NCI-H1436 treated with DMSO at 0.1 percent for 48 hours (cell line): ENCODE measurements at regions not wholly inside any gene's neighbourhood (a gene's known extent, or its start where the extent isn't known, plus 50 kb on each side); places are given as distances from the start of the nearest gene placed in this dataset.
"Not testable (repeated sequence)": the region's sequence is repeated elsewhere in the genome, so short reads cannot be mapped to it uniquely, and the experiment has no call there.

ENCODE experiments used
- DNase-seq: peaks from one replicate; lab custom pipeline; 2025; lab: John Stamatoyannopoulos, UW

DNA sequence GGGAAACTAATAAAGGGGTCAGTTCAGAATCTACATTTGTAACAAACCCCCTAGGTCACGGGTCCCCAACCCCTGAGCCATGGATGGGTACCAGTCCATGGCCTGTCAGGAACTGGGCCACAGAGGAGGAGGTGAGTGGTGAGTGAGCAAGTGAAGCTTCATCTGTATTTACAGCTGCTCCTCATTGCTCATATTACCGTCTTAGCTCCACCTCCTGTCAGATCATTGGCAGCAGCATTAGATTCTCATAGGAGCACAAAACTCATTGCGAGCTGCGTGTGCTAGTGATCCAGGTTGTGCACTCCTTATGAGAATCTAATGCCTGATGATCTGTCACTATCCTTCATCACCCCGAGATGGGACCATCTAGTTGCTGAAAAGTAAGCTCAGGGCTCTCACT is 88.4 kb upstream of the MPP7 start:
- no peak for DNase-seq

DNA sequence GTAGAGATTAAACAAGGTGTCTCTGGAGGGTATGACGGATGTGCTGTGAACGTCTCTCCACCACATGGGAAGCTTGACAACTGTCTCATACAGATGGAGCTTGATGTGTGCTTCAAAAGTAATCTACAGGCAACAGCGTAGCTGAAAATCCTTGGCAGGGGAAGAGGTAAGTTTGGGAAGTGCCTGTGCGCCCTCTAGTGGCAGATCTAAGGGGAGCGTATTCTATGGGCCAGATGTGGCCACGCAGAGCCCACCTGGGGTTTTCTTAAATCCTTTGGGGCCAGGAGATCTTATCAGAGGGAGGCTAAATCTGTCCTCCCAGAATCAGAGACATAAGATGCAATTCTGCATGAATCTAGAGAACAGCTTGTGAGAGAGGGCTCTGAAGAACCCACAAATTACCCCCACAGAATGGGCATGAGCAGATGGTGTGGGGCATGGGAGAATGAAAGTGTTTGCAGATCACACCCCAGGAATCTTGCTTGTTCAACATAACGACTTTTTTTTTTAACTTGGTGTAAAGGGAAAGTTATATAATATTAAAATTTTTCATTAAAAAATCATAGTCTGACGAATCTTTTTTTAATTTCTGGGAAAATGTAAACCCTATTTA is 91.2 kb upstream of the MPP7 start:
- DNase-seq: no peak

DNA sequence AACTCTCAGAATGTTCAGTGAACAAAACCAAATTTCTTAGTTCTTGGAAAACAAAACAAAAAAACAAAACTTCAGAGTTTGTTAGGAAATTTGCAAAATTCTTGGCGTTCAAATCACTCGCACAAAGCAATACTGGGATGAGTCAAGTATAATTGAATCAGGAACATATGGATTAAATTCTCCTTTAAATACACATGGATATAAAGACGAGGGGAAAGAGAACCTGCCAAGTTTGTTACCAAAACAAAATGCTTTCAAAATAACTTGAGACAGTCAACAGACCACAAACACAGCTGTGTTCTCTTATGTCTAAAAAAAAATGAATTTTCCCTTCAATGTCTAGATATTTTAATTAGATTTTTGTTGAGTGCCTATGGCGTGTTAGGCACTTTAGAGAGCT is 93.5 kb upstream of the MPP7 start:
- DNase-seq: no peak

DNA sequence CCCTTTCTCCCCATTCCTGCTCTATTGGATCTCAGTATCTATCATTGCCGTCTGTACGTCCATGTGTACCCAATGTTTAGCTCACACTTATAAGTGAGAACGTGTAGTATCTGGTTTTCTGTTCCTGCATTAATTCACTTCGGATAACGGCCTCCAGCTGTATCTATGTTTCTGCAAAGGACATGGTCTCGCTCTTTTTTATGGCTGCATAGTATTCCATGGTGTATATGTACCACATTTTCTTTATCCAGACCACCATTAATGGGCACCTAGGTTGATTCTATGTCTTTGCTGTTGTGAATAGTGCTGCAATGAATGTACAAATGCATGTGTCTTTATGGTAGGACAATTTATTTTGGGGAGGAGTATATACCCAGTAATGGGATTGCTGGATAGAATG is 94.4 kb upstream of the MPP7 start:
- no peak for DNase-seq

DNA sequence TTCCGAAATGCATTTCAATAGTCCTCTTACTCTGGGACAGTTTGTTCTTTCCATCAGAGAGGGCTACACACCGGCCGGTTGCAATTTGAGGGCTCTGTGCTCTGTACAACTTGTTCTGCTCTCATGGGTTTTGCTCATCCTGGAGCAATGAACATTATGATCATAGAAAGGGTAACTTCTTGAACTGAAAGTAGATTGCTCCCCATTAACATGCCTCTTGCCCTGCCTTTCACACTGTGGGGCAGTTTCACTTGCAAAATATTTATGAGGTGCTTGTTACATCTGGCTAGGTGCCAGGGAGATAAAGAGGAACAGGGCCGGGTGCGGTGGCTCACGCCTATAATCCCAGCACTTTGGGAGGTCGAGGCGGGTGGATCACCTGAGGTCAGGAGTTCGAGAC is 97.3 kb upstream of the MPP7 start:
- no peak for DNase-seq

DNA sequence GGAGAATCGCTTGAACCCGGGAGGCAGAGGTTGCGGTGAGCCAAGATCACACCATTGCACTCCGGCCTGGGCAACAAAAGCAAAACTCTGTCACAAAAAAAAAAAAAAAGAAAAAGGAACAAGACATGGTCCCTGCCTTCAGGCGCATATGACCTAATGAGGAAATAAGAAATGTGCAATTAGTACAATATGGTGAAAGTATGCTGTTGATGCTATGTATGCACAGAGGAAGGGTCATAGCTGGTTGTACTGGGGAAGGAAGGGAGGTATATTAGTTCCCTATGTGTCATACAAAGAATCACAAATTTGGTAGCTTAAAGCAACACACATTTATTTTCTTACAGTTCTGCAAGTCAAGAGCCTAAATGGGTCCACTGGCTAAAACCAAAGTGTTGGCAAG is 97.8 kb upstream of the MPP7 start:
- no peak for DNase-seq

DNA sequence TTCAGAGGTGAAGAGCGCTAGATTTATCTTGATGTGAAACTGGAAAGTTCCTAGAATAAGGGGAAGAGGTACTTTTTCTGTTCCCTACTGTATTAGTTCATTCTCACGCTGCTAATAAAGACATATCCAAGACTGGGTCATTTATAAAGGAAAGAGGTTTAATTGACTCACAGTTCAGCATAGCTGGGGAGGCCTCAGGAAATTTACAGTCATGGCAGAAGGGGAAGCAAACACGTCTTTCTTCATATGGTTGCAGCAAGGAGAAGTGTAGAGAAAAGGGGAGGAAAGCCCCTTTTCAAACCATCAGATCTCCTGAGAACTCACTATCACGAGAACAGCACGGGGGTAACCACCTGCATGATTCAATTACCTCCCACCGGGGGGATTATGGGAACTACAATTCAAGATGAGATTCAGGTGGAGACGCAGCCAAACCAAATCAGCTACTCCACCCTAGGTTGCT is 99.8 kb upstream of the MPP7 start:
- DNase-seq: not testable (repeated sequence)

DNA sequence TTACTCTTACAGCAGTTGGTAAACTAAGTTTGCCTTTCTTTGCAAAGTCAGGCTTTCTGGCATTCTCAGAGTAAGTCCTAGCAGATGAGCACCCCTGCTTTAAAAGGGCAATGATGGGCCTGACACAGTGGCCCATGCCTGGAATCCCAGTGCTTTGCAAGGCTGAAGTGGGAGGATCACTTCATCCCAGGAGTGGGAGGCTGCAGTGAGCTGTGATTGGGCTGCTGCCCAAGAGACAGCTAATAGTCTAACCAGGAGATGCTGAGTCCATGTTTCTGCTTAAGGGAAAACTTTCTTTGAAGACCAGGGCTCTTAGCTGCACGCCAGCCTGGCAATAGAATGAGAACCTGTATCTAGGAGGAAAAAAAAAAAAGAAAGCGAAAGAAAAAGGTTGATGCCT is 100.2 kb upstream of the MPP7 start:
- DNase-seq: no peak

DNA sequence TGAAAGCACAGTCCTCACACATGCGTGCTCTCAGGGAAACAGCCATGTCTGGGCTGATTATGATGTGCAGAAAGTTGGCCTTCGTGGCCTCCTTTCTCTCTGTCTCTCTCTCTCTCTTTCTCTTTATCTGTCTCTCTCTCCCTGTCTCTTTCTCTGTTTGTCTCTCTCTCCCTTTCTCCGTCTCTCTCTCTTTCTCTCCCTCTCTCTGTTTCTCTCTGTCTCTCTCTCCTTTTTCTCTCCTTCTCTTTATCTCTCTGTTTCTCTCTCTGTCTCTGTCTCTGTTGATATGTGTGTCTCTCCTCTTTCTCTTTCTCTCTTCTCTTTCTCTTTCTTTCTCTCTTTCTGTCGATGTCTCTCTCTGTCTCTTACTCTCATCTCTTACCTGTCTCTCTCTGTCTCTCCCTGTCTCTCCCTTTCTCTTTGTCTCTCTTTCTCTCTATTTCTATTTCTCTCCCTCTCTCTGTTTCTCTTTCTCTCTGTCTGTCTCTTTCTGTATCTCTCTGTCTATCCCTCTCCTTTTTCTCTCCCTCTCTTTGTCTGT is 105.4 kb upstream of the MPP7 start:
- DNase-seq: no peak

DNA sequence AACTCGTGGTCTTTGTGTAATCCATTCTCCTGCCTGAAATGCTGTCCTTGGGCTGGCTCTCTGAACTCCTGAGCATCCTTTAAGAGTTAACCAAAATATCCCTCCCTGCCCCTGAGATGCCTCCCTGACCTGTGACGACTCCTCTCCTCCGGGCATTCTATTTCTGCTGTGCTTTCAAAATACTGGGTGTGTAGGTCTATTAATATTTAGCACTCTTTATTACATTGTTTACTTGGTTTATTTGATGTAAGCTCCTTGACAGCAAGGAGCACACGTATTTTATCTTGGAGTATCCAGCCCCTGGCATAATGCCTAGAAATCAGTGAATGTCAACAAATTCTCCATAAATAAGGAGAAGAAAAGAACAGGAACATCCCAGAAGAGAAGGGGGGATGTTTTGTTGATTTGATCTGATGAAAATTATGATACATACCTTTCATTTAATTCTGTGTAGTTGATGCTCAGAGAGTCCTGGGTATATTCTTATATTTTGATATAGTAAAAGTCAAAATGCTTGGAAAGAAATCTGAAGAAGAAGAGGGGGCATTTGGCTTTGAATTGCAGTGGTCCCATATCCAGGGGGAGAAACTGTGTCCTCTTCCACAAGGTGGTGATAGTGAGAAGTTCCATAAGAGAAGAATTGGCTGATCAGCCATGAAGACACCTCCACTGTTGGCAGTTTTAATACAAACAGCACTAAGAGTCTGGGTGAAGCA is 107.7 kb upstream of the MPP7 start:
- no peak for DNase-seq

DNA sequence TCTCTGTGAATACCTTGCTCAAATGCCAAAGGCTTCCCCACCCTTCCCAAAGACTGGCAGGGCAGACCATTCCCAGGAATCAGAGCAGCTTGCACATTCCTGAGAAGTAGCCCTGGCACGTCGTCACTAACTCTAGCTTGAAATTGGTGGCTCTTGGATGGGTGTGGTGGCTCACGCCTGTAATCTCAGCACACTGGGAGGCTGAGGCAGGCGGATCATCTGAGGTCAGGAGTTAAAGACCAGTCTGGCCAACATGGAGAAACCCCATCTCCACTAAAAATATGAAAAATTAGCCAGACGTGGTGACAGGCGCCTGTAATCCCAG is 108.2 kb upstream of the MPP7 start:
- no peak for DNase-seq

DNA sequence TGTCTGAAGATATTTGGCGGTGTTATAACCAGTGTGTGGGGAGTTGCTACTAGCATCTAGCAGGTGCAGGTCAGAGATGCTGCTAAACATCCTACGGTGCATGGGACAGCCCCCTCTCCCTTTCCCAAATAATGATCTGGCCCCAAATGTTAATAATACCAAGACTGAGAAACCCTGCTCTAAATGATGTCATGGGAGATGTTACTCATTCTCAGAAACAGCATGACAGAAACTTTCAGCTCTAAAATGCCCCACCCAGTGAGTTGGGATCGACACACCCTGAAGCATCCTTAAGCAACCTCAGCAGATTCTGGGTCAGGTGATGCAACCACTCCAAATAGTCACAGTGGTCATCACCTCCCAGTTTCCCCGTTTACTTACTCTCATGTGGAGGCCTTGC is 108.8 kb upstream of the MPP7 start:
- no peak for DNase-seq

DNA sequence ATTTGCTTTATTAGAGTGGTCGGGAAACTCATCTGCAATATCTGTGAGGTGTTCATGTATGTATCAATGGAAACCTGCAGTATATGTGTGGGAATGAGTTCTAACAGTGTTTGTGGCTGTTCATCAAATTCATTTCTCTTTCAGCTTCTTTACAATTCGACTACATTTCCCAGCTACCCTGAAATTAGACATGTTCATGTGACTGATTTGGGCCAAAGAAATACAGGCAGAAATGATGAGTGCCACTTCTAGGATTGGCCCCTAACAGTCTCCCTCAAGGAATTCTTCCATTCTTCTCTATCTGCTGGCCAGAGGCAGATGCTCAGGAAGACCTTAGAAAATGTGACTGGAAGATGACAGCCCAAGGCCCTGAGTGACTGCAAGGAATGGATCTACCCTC is 114.8 kb upstream of the WAC start:
- DNase-seq: no peak

DNA sequence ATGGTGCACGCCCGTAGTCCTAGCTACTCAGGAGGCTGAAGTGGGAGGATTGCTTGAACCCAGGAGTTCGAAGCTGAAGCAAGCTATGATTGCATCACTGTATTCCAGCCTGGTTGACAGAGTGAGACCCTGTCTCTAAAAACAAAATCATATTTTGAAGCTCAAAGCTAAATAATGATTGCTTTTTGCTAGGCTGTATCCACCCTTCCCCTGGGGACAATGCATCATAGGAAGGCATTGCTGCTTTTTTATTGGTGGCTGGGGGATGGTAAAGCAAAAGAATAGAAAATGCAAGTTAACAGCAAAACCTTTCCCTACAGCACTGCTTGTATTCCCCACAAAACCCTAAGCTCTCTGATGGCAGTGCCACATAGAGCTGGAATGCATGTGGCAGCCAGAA is 107.5 kb upstream of the WAC start:
- DNase-seq: no peak

DNA sequence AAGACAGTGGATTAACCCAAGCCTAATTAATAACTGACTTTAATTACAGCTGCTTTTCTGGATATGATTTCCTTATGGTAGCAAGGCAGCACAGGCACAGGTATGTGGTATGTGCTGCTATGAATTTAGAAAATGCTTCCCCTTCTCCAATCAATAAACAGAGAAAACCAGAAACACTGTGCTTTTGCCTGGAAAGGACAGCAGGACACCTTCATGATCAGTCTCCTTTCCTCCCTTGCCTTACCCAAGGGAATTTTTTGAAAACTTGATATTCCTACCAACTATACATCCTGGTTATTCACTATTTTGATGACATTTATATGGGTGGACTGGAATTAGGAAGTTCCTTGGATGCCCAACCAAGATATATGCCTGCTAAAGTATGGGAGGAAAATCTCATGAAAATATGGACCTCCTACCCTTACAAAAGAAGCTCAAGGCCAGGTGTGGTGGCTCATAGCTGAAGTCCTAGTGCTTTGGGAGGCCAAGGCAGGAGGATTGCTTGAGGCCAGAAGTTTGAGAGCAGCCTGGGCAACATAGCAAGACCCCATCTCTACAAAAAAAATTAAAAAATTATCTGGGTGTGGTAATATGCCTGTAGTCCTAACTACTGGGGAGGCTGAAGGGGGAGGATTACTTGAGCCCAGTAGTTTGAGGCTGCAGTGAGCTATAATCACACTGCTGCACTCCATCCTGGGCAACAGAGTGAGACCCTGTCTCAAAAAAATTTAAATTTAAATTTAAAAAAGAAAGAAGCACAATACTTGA is 106.3 kb upstream of the WAC start:
- no peak for DNase-seq

DNA sequence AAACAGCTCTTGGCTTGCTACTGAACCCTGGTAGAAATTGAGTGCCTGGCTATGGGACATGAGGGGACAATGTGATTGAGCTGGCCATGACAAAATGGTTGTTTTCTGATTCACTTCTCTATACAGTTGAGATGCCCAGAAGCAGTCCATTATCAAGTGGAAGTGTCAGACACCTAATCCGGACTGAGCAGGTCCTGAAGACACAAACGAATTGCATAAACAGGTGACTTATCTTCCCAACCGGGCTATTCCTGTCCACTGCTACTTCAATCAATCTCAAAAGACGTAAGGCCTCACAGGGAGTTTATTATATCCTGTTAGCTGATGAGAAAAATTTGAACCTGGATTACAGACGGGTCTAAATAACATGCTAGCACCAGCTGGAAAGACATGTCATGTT is 105.5 kb upstream of the WAC start:
- DNase-seq: no peak

DNA sequence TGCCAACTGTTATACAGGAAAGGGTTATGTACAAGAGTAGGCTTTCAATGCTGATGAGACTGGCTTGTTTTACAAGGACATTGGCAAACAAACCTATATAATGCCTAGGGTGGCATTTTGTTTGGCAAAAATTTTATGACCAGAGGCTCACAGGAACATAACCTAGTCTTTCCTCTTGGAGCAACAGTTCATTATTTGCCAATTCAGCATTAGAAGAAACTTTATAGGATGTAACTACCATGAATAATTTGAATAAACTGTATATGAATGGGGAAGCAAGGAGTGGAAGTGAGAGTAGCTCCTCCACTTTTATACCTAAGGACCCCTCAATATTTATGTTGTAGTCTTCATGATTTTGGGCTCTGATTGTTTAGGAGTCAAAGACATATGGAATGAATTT is 103.9 kb upstream of the WAC start:
- DNase-seq: no peak

DNA sequence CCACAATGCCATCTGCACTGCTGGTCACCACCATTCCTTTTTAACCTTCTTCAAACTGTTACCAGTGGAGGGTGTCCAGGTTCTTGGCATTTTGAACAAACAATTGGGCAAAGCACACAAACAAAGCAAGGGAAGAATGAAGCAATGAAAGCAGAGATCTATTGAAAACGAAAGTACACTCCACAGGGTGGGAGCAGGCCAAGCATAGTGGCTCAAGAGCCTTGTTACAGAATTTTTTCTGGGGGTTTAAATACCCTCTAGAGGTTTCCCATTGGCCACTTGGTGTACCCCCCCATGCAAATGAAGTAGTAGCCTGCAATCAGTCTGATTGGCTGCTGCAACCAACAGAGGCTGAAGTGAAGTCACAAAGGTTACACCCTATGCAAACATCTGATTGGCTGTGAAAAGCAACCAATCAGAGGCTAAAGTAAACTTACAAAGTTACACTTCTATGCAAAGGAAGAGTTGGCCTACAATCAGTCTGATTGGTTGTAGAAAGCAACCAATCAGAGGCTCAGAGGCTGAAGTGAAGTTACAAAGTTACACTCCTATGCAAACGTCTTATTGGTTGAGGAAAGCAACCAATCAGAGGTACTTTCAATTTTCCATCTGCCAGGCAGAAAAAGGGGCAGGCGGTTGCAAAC is 103.2 kb upstream of the WAC start:
- DNase-seq: no peak

DNA sequence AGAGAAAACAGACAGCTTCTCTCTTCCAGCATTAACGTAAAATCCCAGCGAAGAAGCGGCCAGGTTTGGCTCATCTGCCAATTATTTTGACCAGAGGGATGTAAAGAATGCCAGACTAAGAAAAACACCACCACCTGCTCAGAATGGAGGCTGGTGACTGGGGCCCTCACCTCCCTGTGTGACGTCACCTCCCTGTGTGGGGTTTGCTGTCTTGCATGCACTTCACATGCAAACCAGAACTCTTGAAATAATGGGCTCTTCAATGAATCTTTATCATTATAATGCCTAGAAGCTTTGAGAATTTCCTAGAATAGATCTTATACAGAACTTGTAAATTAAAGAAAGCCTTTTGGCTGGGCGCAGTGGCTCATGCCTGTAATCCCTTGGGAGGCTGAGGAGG is 101.8 kb upstream of the WAC start:
- DNase-seq: no peak

DNA sequence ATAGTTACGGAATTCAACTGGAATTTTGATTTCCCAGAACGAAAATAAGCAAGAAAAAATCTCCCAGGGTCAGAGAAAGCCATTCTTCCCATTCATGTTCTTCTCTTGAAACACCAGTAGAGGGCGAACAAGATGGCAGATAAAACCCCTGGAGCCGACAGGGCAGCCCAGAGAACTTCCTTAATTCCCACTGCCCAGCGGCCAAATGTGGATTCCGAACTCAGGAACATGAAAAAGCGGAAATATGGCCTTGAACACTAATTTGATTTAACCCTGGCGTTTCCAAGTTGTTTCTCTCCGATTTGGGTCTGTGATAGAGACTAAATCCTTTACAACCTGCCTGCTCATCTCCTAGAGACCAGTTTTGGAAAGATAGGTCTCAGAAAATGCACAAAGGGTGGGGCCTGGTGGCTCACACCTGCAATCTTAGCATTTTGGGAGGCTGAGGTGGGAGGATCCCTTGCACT is 100.7 kb upstream of the WAC start:
- peak; percentile 2 for DNase-seq

DNA sequence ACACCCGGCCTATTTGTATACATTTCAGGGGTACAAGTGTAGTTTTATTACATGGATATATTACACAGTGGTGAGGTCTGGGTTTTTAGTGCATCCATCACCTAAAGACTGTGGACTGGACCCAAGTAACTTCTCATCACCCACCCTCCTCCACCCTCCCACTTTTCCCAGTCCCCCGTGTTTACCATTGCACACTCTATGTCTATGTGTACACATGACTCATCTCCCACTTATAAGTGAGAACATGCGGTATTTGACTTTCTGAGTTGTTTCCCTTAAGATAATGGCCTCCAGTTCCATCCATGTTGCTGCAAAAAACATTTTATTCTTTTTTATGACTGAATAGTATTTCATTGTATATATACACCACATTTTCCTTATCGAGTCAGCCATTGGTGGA is 98.9 kb upstream of the WAC start:
- DNase-seq: no peak

DNA sequence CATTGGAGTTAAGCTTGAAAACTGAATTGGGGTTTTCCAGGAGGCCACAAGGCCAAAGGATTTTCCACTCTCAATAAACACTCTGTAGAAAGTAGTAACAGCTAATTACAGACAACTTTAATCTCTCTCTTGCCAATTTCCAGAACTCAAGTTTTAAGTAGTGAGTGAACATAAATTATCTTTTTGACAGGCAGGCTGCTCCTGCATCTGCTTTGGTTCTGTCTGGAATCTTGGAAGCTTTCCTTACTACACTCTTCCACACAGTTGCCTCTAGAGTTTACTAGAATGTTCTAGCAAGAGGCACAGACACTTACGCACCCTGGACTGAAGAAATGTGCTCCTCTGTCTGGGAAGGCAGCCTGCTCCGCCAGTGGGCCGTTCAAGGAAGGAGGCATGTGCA is 90.5 kb upstream of the WAC start:
- DNase-seq: no peak

DNA sequence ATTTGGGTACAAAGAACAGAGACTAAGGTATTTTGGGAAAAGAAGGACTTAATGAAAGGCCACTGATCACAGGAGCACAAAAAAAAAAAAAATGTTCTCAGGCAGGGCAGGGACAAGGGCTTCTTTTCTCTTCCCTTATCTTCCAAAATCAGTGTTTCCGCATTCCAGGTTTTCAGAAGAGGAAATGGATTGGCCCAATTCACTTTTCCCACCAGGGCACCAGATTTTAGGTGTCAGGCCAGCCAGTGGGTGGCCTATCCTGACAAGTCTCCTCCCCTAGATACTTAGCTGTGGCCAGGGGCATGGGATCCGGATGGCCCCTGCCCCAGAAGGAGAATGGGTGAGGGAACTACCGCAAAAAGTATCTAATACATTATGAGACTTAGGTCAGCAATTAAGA is 88.9 kb upstream of the WAC start:
- no peak for DNase-seq
